Common myeloid progenitor, CD34-positive (primary cell): ENCODE measurements at regions not wholly inside any gene's neighbourhood (a gene's known extent, or its start where the extent isn't known, plus 50 kb on each side); places are given as distances from the start of the nearest gene placed in this dataset.
"Not testable (repeated sequence)": the region's sequence is repeated elsewhere in the genome, so short reads cannot be mapped to it uniquely, and the experiment has no call there.

Experiments used
- CTCF ChIA-PET: fragments of 350-600 bp; sonication (Branson Sonifier 250); formaldehyde crosslinking; loops from one replicate; lab custom pipeline; 2021; ENCODE audit warnings: antibody characterized with exemption; lab: Charles Lee
- POLR2A ChIA-PET: fragments of 350-600 bp; sonication (Branson Sonifier 250); formaldehyde crosslinking; loops from one replicate; lab custom pipeline; 2021; ENCODE audit warnings: antibody characterized with exemption; lab: Charles Lee
- DNase-seq, 3 donors: peaks; one replicate each; pipeline versions ENCODE4 v3.0.0 to v3.0.0-alpha.2; 2013
- H3K27ac ChIP-seq, 2 experiments: 1 replicate in 1 of 2; 2 replicates in 1 of 2; pipeline ENCODE4 v1.7.0; 2013; ENCODE audit warnings: inconsistent platforms in 2 of 2, low read length in 2 of 2, mild to moderate bottlenecking in 2 of 2, low read depth in 1 of 2, moderate library complexity in 1 of 2; ENCODE audit not compliant: severe bottlenecking in 2 of 2, insufficient read depth in 1 of 2, poor library complexity in 1 of 2
- H3K27me3 ChIP-seq, 5 experiments: replicated peaks in 2 of 5; 1 replicate in 3 of 5; 2 replicates in 2 of 5; pipeline versions ENCODE4 v1.6.1 to v1.7.0; 2013; ENCODE audit warnings: low read length in 4 of 5, mild to moderate bottlenecking in 2 of 5, moderate library complexity in 2 of 5, inconsistent platforms in 1 of 5; ENCODE audit not compliant: insufficient read depth in 5 of 5, control insufficient read depth in 4 of 5
- H3K36me3 ChIP-seq, 4 experiments: 1 replicate in 2 of 4; 2 replicates in 2 of 4; pipeline versions ENCODE4 v1.6.1 to v1.7.0; 2013; ENCODE audit warnings: low read length in 3 of 4, control low read depth in 1 of 4, mild to moderate bottlenecking in 1 of 4; ENCODE audit not compliant: control insufficient read depth in 4 of 4, insufficient read depth in 4 of 4
- H3K4me1 ChIP-seq, 4 experiments: 1 replicate in 3 of 4; 2 replicates in 1 of 4; pipeline versions ENCODE4 v1.6.1 to v1.7.1; 2013; ENCODE audit warnings: low read length in 3 of 4, mild to moderate bottlenecking in 3 of 4, control low read depth in 1 of 4, inconsistent platforms in 1 of 4, moderate library complexity in 1 of 4; ENCODE audit not compliant: control insufficient read depth in 4 of 4, insufficient read depth in 4 of 4; ENCODE audit errors: control extremely low read depth in 1 of 4
- H3K4me3 ChIP-seq, 7 experiments: 1 replicate in 4 of 7; 2 replicates in 3 of 7; pipeline versions ENCODE4 v1.5.1 to v1.7.0; 2013; ENCODE audit warnings: mild to moderate bottlenecking in 7 of 7, low read length in 6 of 7, moderate library complexity in 6 of 7, inconsistent platforms in 2 of 7, low read depth in 2 of 7, control low read depth in 1 of 7; ENCODE audit not compliant: insufficient read depth in 4 of 7, control insufficient read depth in 1 of 7; ENCODE audit errors: extremely low read depth in 1 of 7
- H3K9me3 ChIP-seq, 5 experiments: 1 replicate in 4 of 5; 2 replicates in 1 of 5; pipeline versions ENCODE4 v1.6.1 to v1.7.1; 2013; ENCODE audit warnings: low read length in 4 of 5, mild to moderate bottlenecking in 2 of 5, inconsistent platforms in 1 of 5, low read depth in 1 of 5, moderate library complexity in 1 of 5; ENCODE audit not compliant: control insufficient read depth in 4 of 5, insufficient read depth in 2 of 5; ENCODE audit errors: control extremely low read depth in 1 of 5
- WGBS: methylation state at CpG from one replicate; pipeline ENCODE4 v1.1.5; 2013; ENCODE audit not compliant: insufficient coverage; 5-methylcytosine and 5-hydroxymethylcytosine counted together

- H3K9me3 ChIP-seq = peaks cover 0 to 11% (median 0%) of the 10 kb centered on the region in 5 experiments
- peaks cover 4 to 15% (median 13%) of the 10 kb centered on the region in 4 experiments for H3K4me1 ChIP-seq
- no peak overlapping the region for H3K4me3 ChIP-seq
- 100% methylated on average over 3 of the region's 3 CpGs for WGBS
- peaks cover 0 to 8% (median 3%) of the 10 kb centered on the region in 4 experiments for H3K36me3 ChIP-seq
- H3K27me3 ChIP-seq = no peaks in the 10 kb centered on the region
- ChIA-PET POLR2A (no interaction called here), CTCF (no interaction called here)
- H3K27ac ChIP-seq = no peak overlapping the region
- no peak for DNase-seq
These were observed 87.1 kb upstream of the GRK3 start for GRCh38 chr22:25477358-25477757.

- peaks cover 0 to 11% (median 0%) of the 10 kb centered on the region in 5 experiments for H3K9me3 ChIP-seq
- ChIA-PET POLR2A (no interaction called here), CTCF (no interaction called here)
- DNase-seq = no peak
- H3K27me3 ChIP-seq = no peaks in the 10 kb centered on the region
- peaks cover 4 to 15% (median 13%) of the 10 kb centered on the region in 4 experiments for H3K4me1 ChIP-seq
- WGBS = 100% methylated on average over 2 of the region's 3 CpGs
- H3K36me3 ChIP-seq = peaks cover 0 to 11% (median 3%) of the 10 kb centered on the region in 4 experiments
- no peak overlapping the region for H3K4me3 ChIP-seq
- H3K27ac ChIP-seq = no peak overlapping the region
These were observed 86.4 kb upstream of the GRK3 start for GRCh38 chr22:25478111-25478510.

- ChIA-PET POLR2A (no interaction called here), CTCF (no interaction called here)
- Histone ChIP-seq H3K36me3 (peaks cover 0 to 11% (median 4%) of the 10 kb centered on the region in 4 experiments), H3K27me3 (no peaks in the 10 kb centered on the region), H3K9me3 (peaks cover 0 to 11% (median 0%) of the 10 kb centered on the region in 5 experiments), H3K4me1 (peaks cover 4 to 18% (median 15%) of the 10 kb centered on the region in 4 experiments), H3K4me3 (no peak overlapping the region), H3K27ac (no peak overlapping the region)
- DNase-seq = no peak
- 89% methylated on average over 1 of the region's 2 CpGs for WGBS
These were observed 85.9 kb upstream of the GRK3 start for GRCh38 chr22:25478528-25478927.

- H3K4me1 ChIP-seq, DNase-seq, H3K4me3 ChIP-seq, POLR2A ChIA-PET, CTCF ChIA-PET, H3K27ac ChIP-seq, H3K27me3 ChIP-seq: not testable (repeated sequence)
- WGBS = 100% methylated on average over 5 of the region's 5 CpGs
- H3K36me3 ChIP-seq = peaks cover 0 to 24% (median 13%) of the 10 kb centered on the region in 4 experiments
- H3K9me3 ChIP-seq = peaks cover 0 to 11% (median 0%) of the 10 kb centered on the region in 5 experiments
These were observed 83.6 kb upstream of the GRK3 start for GRCh38 chr22:25480868-25481267.

- DNase-seq = no peak
- Histone ChIP-seq H3K27ac (no peak overlapping the region), H3K4me3 (no peak overlapping the region), H3K4me1 (peaks cover 0 to 3% (median 1%) of the 10 kb centered on the region in 4 experiments), H3K36me3 (peaks cover 0 to 22% (median 14%) of the 10 kb centered on the region in 4 experiments), H3K27me3 (no peaks in the 10 kb centered on the region), H3K9me3 (peaks cover 0 to 10% (median 0%) of the 10 kb centered on the region in 5 experiments)
- POLR2A ChIA-PET = no interaction called here
- CTCF ChIA-PET = no interaction called here
- 100% methylated on average over 3 of the region's 5 CpGs for WGBS
These were observed 82.2 kb upstream of the GRK3 start for GRCh38 chr22:25482091-25482760.

GRCh38 chr22:25482868-25483639 is 81.4 kb upstream of the GRK3 start:
- no peak overlapping the region for H3K27ac ChIP-seq
- no peak for DNase-seq
- H3K9me3 ChIP-seq = peaks cover 0 to 7% (median 0%) of the 10 kb centered on the region in 5 experiments
- H3K36me3 ChIP-seq = peaks cover 0 to 15% (median 13%) of the 10 kb centered on the region in 4 experiments
- peaks cover 0 to 3% (median 1%) of the 10 kb centered on the region in 4 experiments for H3K4me1 ChIP-seq
- ChIA-PET CTCF (no interaction called here), POLR2A (interaction anchor here (0.6 kb wide), 1 partner anchor 82 kb away, joined by 3 read pairs; no protein-coding TSS in a partner anchor)
- H3K27me3 ChIP-seq = no peaks in the 10 kb centered on the region
- WGBS = 95% methylated on average over 2 of the region's 3 CpGs
- no peak overlapping the region for H3K4me3 ChIP-seq

- no peak for DNase-seq
- Histone ChIP-seq H3K27ac (no peak overlapping the region), H3K4me1 (peaks cover 0 to 3% (median 1%) of the 10 kb centered on the region in 4 experiments), H3K4me3 (no peak overlapping the region), H3K9me3 (peaks cover 0 to 4% (median 0%) of the 10 kb centered on the region in 5 experiments), H3K36me3 (peaks cover 0 to 15% (median 13%) of the 10 kb centered on the region in 4 experiments), H3K27me3 (no peaks in the 10 kb centered on the region)
- POLR2A ChIA-PET = no interaction called here
- CTCF ChIA-PET = no interaction called here
- 100% methylated on average over 1 of the region's 1 CpG for WGBS
These were observed 80.5 kb upstream of the GRK3 start for GRCh38 chr22:25483931-25484330.
